ENCODE measurements at regions not wholly inside any gene's neighbourhood (a gene's known extent, or its start where the extent isn't known, plus 50 kb on each side); places are given as distances from the start of the nearest gene placed in this dataset.

- Histone ChIP-seq H2BK120ac (ENCODE audit: low read depth, low read length) (no peak overlapping the region), H3K4me3 (ENCODE audit: insufficient read depth, low read depth, low read length) (no peak overlapping the region), H3K79me1 (ENCODE audit: low read depth in 1 of 2, low read length in 2 of 2) (no peaks in the 10 kb centered on the region), H3K9me3 (ENCODE audit: control insufficient read depth, insufficient read depth, low read length) (peaks cover 5% of the 10 kb centered on the region), H2BK15ac (ENCODE audit: low read depth, low read length) (no peak overlapping the region), H2BK20ac (ENCODE audit: low read depth, low read length) (no peak overlapping the region), H4K20me1 (ENCODE audit: insufficient read depth, low read length) (no peaks in the 10 kb centered on the region), H3K56ac (ENCODE audit: extremely low read depth, insufficient read depth, low read length) (no peak overlapping the region), H2BK5ac (ENCODE audit: low read depth, low read length, poor library complexity, severe bottlenecking) (no peak overlapping the region), H3K4me1 (ENCODE audit: control insufficient read depth, insufficient read depth, low read length) (no peaks in the 10 kb centered on the region), H3K9ac (ENCODE audit: low read depth, low read length) (no peak overlapping the region), H2AK9ac (replicated peaks; ENCODE audit: low read depth, low read length, poor library complexity) (no peak overlapping the region), H2AFZ (replicated peaks; ENCODE audit: low read length, poor library complexity) (no peak overlapping the region), H3K9me1 (ENCODE audit: insufficient read depth, low read length) (no peaks in the 10 kb centered on the region), H3K14ac (replicated peaks; ENCODE audit: low read depth, low read length) (no peak overlapping the region), H3K23ac (ENCODE audit: low read depth, low read length) (no peak overlapping the region), H3K36me3 (ENCODE audit: control insufficient read depth, insufficient read depth, low read length) (no peaks in the 10 kb centered on the region), H3K4ac (ENCODE audit: low read depth, low read length) (no peak overlapping the region), H3K18ac (ENCODE audit: low read depth, low read length) (no peak overlapping the region), H4K91ac (ENCODE audit: insufficient read depth, low read depth, low read length) (no peak overlapping the region), H3K27ac (ENCODE audit: insufficient read depth, low read length) (no peak overlapping the region), H3K27me3 (ENCODE audit: control insufficient read depth, insufficient read depth, low read length) (no peaks in the 10 kb centered on the region), H4K8ac (ENCODE audit: low read depth in 2 of 2, low read length in 2 of 2) (no peak overlapping the region), H3K4me2 (ENCODE audit: low read depth, low read length) (no peak overlapping the region), H4K5ac (ENCODE audit: low read depth, low read length) (no peak overlapping the region), H2AK5ac (ENCODE audit: low read depth, low read length) (no peak overlapping the region)
- TF ChIP-seq RAD21 (IDR thresholded peaks at IDR 0.05; ENCODE audit: low read length) (no peak), CEBPB (IDR thresholded peaks at IDR 0.05; ENCODE audit: low read depth, low read length) (no peak), MAFK (IDR thresholded peaks at IDR 0.05; ENCODE audit: low read depth, low read length) (peak; percentile 43), FOS (IDR thresholded peaks at IDR 0.05; ENCODE audit: low read depth, low read length) (no peak), MXI1 (IDR thresholded peaks at IDR 0.05; ENCODE audit: borderline replicate concordance, low read depth, low read length) (no peak)
- TF ChIP-seq, protein P1, sequence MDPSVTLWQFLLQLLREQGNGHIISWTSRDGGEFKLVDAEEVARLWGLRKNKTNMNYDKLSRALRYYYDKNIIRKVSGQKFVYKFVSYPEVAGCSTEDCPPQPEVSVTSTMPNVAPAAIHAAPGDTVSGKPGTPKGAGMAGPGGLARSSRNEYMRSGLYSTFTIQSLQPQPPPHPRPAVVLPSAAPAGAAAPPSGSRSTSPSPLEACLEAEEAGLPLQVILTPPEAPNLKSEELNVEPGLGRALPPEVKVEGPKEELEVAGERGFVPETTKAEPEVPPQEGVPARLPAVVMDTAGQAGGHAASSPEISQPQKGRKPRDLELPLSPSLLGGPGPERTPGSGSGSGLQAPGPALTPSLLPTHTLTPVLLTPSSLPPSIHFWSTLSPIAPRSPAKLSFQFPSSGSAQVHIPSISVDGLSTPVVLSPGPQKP (IDR thresholded peaks at IDR 0.05; ENCODE audit: borderline replicate concordance, low read depth, low read length): no peak
- intact Hi-C loops (cut with micrococcal nuclease) (no loop called here), dilution Hi-C loops (cut with HindIII; ENCODE audit: low sequenced_read_pairs, unreplicated experiment) (no loop called here), in situ Hi-C loops (cut with MboI; ENCODE audit: low sequenced_read_pairs) (no loop called here)
- ATAC-seq (ENCODE audit: low read depth): no peak
- ChIA-PET CTCF (no interaction called here), POLR2A (ENCODE audit: unreplicated experiment) (no interaction called here)
- DNase-seq: no peak
- no CpG with 5 or more reads among the region's 1 CpG for whole genome bisulfite sequencing, 2 experiments (ENCODE audit: extremely low coverage in 2 of 2, insufficient read length in 1 of 2)
- BruUV-seq (replicated peaks): no TSS peak
These were observed 510.5 kb downstream of the LRRC70 start for GRCh38 chr5:63089147-63089546.

All from IMR-90 (cell line).